ENCODE measurements at regions not wholly inside any gene's neighbourhood (a gene's known extent, or its start where the extent isn't known, plus 50 kb on each side); places are given as distances from the start of the nearest gene placed in this dataset.

GRCh38 chr1:195278644-195279043 is 1329.6 kb downstream of the KCNT2 start:
- H3K9me2 ChIP-seq (ENCODE audit: low read depth, low read length), result no peaks in the 10 kb centered on the region
- no peaks in the 10 kb centered on the region for H3K79me2 ChIP-seq (ENCODE audit: insufficient read depth, low read length)
- H3F3A ChIP-seq (ENCODE audit: insufficient read depth, low read length), result no peaks in the 10 kb centered on the region
- no peak overlapping the region for H3K4me2 ChIP-seq (ENCODE audit: low read length)
- no peak overlapping the region for H2AFZ ChIP-seq (ENCODE audit: low read length)
- no peak overlapping the region for H3K9ac ChIP-seq (ENCODE audit: low read length)
- H4K20me1 ChIP-seq (ENCODE audit: insufficient read depth, low read length), result no peaks in the 10 kb centered on the region
- H3K9me3 ChIP-seq (ENCODE audit: low read length), result no peaks in the 10 kb centered on the region
- H3K36me3 ChIP-seq (ENCODE audit: insufficient read depth, low read length), result no peaks in the 10 kb centered on the region
- H3K4me1 ChIP-seq (ENCODE audit: insufficient read depth, low read length, severe bottlenecking), result peaks cover 17% of the 10 kb centered on the region
- H3K27me3 ChIP-seq (ENCODE audit: insufficient read depth, low read length), result no peaks in the 10 kb centered on the region
- no peak overlapping the region for H3K4me3 ChIP-seq (ENCODE audit: low read depth, low read length, poor library complexity, severe bottlenecking)
- peak overlapping the region; percentile 26 for H3K27ac ChIP-seq (ENCODE audit: low read depth, low read length, poor library complexity, severe bottlenecking)
- TF ChIP-seq CTCF (IDR thresholded peaks at IDR 0.05; ENCODE audit: low read length), result no peak
- no peak for TF ChIP-seq EZH2 (IDR thresholded peaks at IDR 0.05; ENCODE audit: borderline replicate concordance, low read length)

GRCh38 chr1:195275710-195276109 is 1332.5 kb downstream of the KCNT2 start:
- Histone ChIP-seq H3K27me3 (ENCODE audit: insufficient read depth, low read length) (no peaks in the 10 kb centered on the region), H3K4me1 (ENCODE audit: insufficient read depth, low read length, severe bottlenecking) (peaks cover 17% of the 10 kb centered on the region), H3K9me3 (ENCODE audit: low read length) (no peaks in the 10 kb centered on the region), H3K4me3 (ENCODE audit: low read depth, low read length, poor library complexity, severe bottlenecking) (no peak overlapping the region), H3K9me2 (ENCODE audit: low read depth, low read length) (no peaks in the 10 kb centered on the region), H4K20me1 (ENCODE audit: insufficient read depth, low read length) (no peaks in the 10 kb centered on the region), H3K9ac (ENCODE audit: low read length) (no peak overlapping the region), H3F3A (ENCODE audit: insufficient read depth, low read length) (no peaks in the 10 kb centered on the region), H2AFZ (ENCODE audit: low read length) (no peak overlapping the region), H3K36me3 (ENCODE audit: insufficient read depth, low read length) (no peaks in the 10 kb centered on the region), H3K27ac (ENCODE audit: low read depth, low read length, poor library complexity, severe bottlenecking) (no peak overlapping the region), H3K4me2 (ENCODE audit: low read length) (no peak overlapping the region), H3K79me2 (ENCODE audit: insufficient read depth, low read length) (no peaks in the 10 kb centered on the region)
- TF ChIP-seq CTCF (IDR thresholded peaks at IDR 0.05; ENCODE audit: low read length), result no peak
- TF ChIP-seq EZH2 (IDR thresholded peaks at IDR 0.05; ENCODE audit: borderline replicate concordance, low read length), result no peak

GRCh38 chr1:195251900-195252299 is 1356.3 kb downstream of the KCNT2 start:
- Histone ChIP-seq H3K9me2 (ENCODE audit: low read depth, low read length) (no peaks in the 10 kb centered on the region), H3F3A (ENCODE audit: insufficient read depth, low read length) (no peaks in the 10 kb centered on the region), H3K36me3 (ENCODE audit: insufficient read depth, low read length) (no peaks in the 10 kb centered on the region), H3K4me1 (ENCODE audit: insufficient read depth, low read length, severe bottlenecking) (no peaks in the 10 kb centered on the region), H3K4me3 (ENCODE audit: low read depth, low read length, poor library complexity, severe bottlenecking) (no peak overlapping the region), H3K27me3 (ENCODE audit: insufficient read depth, low read length) (no peaks in the 10 kb centered on the region), H3K4me2 (ENCODE audit: low read length) (0 out of 2 replicates have a peak overlapping the region, but pooled peaks have one; percentile 9), H3K79me2 (ENCODE audit: insufficient read depth, low read length) (no peaks in the 10 kb centered on the region), H2AFZ (ENCODE audit: low read length) (no peak overlapping the region), H3K9ac (ENCODE audit: low read length) (no peak overlapping the region), H3K9me3 (ENCODE audit: low read length) (no peaks in the 10 kb centered on the region), H3K27ac (ENCODE audit: low read depth, low read length, poor library complexity, severe bottlenecking) (no peak overlapping the region), H4K20me1 (ENCODE audit: insufficient read depth, low read length) (no peaks in the 10 kb centered on the region)
- TF ChIP-seq EZH2 (IDR thresholded peaks at IDR 0.05; ENCODE audit: borderline replicate concordance, low read length), result no peak
- TF ChIP-seq CTCF (IDR thresholded peaks at IDR 0.05; ENCODE audit: low read length), result no peak
